ENCODE measurements at regions not wholly inside any gene's neighbourhood (a gene's known extent, or its start where the extent isn't known, plus 50 kb on each side); places are given as distances from the start of the nearest gene placed in this dataset.

GRCh38 chr17:53707566-53707965 lies 115.2 kb upstream of the KIF2B start:
- dilution Hi-C loops (cut with MboI; ENCODE audit: extremely low pct_ligation_motif_present, low sequenced_read_pairs): no loop called here
- ChIA-PET CTCF (no interaction called here), POLR2A (no interaction called here)
- intact Hi-C loops (cut with micrococcal nuclease): no loop called here
- Histone ChIP-seq H3K27me3 (ENCODE audit: control insufficient read depth in 2 of 2, insufficient read depth in 2 of 2, low read length in 2 of 2) (no peaks in the 10 kb centered on the region), H4K20me1 (replicated peaks; ENCODE audit: control insufficient read depth, extremely low read depth, insufficient read depth, low read length) (no peaks in the 10 kb centered on the region), H3K4me2 (ENCODE audit: insufficient read depth, low read length) (no peak overlapping the region), H3K9me3 (replicated peaks; ENCODE audit: control insufficient read depth, insufficient read depth, low read length) (peaks cover 2% of the 10 kb centered on the region), H3K4me1 (ENCODE audit: control insufficient read depth, extremely low read depth, insufficient read depth, low read length) (no peaks in the 10 kb centered on the region), H3K79me2 (ENCODE audit: control insufficient read depth, insufficient read depth, low read length) (no peaks in the 10 kb centered on the region), H3K9ac (replicated peaks; ENCODE audit: extremely low read depth, insufficient read depth, low read length) (no peak overlapping the region), H3K36me3 (ENCODE audit: control insufficient read depth in 2 of 2, extremely low read depth in 1 of 2, insufficient read depth in 2 of 2, low read length in 2 of 2) (no peaks in the 10 kb centered on the region), H3K27ac (ENCODE audit: insufficient read depth, low read depth, low read length) (no peak overlapping the region), H3K4me3 (replicated peaks in 1 of 3; ENCODE audit: insufficient read depth in 1 of 3, low read depth in 1 of 3, low read length in 3 of 3) (no peak overlapping the region), H2AFZ (ENCODE audit: low read depth, low read length) (no peak overlapping the region), H3K9me1 (replicated peaks; ENCODE audit: control insufficient read depth, extremely low read depth, insufficient read depth, low read length) (no peaks in the 10 kb centered on the region)
- no TSS peak for BruUV-seq (replicated peaks)
- DNase-seq (ENCODE audit: low read depth, low spot score): no peak
- FAIRE-seq: no peak
- TF ChIP-seq CTCF (IDR thresholded peaks at IDR 0.05; ENCODE audit: extremely low read depth in 1 of 2, insufficient read depth in 1 of 2, low read depth in 1 of 2, low read length in 2 of 2): no peak

- H3K9ac ChIP-seq (replicated peaks; ENCODE audit: extremely low read depth, insufficient read depth, low read length): no peak overlapping the region
- H3K9me1 ChIP-seq (replicated peaks; ENCODE audit: control insufficient read depth, extremely low read depth, insufficient read depth, low read length): no peaks in the 10 kb centered on the region
- no peaks in the 10 kb centered on the region for H4K20me1 ChIP-seq (replicated peaks; ENCODE audit: control insufficient read depth, extremely low read depth, insufficient read depth, low read length)
- H3K36me3 ChIP-seq (ENCODE audit: control insufficient read depth in 2 of 2, extremely low read depth in 1 of 2, insufficient read depth in 2 of 2, low read length in 2 of 2): no peaks in the 10 kb centered on the region
- TF ChIP-seq GATA2 (IDR thresholded peaks at IDR 0.05; ENCODE audit: insufficient read depth, insufficient read length, low read depth, low read length) (no peak), FOS (IDR thresholded peaks at IDR 0.05; ENCODE audit: borderline replicate concordance, insufficient read depth, low read length) (no peak), CTCF (IDR thresholded peaks at IDR 0.05; ENCODE audit: extremely low read depth in 1 of 2, insufficient read depth in 1 of 2, low read depth in 1 of 2, low read length in 2 of 2) (no peak), POLR2A (IDR thresholded peaks at IDR 0.05; ENCODE audit: low read depth, low read length) (no peak), EZH2 (IDR thresholded peaks at IDR 0.05; ENCODE audit: borderline replicate concordance, low read depth, low read length, severe bottlenecking) (no peak), POLR2AphosphoS5 (IDR thresholded peaks at IDR 0.05; ENCODE audit: insufficient read depth, low read depth, low read length) (no peak)
- BruUV-seq (replicated peaks): no TSS peak
- H3K27me3 ChIP-seq (ENCODE audit: control insufficient read depth in 2 of 2, insufficient read depth in 2 of 2, low read length in 2 of 2): no peaks in the 10 kb centered on the region
- FAIRE-seq (no peak), DNase-seq (ENCODE audit: low read depth, low spot score) (no peak)
- dilution Hi-C loops (cut with MboI; ENCODE audit: extremely low pct_ligation_motif_present, low sequenced_read_pairs): no loop called here
- no peak overlapping the region for H3K4me3 ChIP-seq (replicated peaks in 1 of 3; ENCODE audit: insufficient read depth in 1 of 3, low read depth in 1 of 3, low read length in 3 of 3)
- H3K9me3 ChIP-seq (replicated peaks; ENCODE audit: control insufficient read depth, insufficient read depth, low read length): peaks cover 2% of the 10 kb centered on the region
- intact Hi-C loops (cut with micrococcal nuclease): no loop called here
- H3K4me1 ChIP-seq (ENCODE audit: control insufficient read depth, extremely low read depth, insufficient read depth, low read length): no peaks in the 10 kb centered on the region
- CTCF ChIA-PET: no interaction called here
- no peak overlapping the region for H3K4me2 ChIP-seq (ENCODE audit: insufficient read depth, low read length)
- POLR2A ChIA-PET: no interaction called here
- H3K27ac ChIP-seq (ENCODE audit: insufficient read depth, low read depth, low read length): no peak overlapping the region
- no peak overlapping the region for H2AFZ ChIP-seq (ENCODE audit: low read depth, low read length)
- H3K79me2 ChIP-seq (ENCODE audit: control insufficient read depth, insufficient read depth, low read length): no peaks in the 10 kb centered on the region
Observed at GRCh38 chr17:53696286-53696685, 126.4 kb upstream of the KIF2B start.
